ENCODE measurements at regions not wholly inside any gene's neighbourhood (a gene's known extent, or its start where the extent isn't known, plus 50 kb on each side); places are given as distances from the start of the nearest gene placed in this dataset.

GRCh38 chr15:69830876-69831275 is 266.8 kb downstream of the TLE3 start:
- TF ChIP-seq CTCF (conservative IDR thresholded peaks at IDR 0.05; ENCODE audit: low read length): no peak
- TF ChIP-seq EZH2phosphoT487 (IDR thresholded peaks at IDR 0.05; ENCODE audit: borderline replicate concordance): no peak

Measured in Loucy (cell line).